ENCODE measurements at regions not wholly inside any gene's neighbourhood (a gene's known extent, or its start where the extent isn't known, plus 50 kb on each side); places are given as distances from the start of the nearest gene placed in this dataset.
A peak's percentile ranks its signal among the peaks of the same experiment; 100 is the strongest.
"Not testable (repeated sequence)": the region's sequence is repeated elsewhere in the genome, so short reads cannot be mapped to it uniquely, and the experiment has no call there.

DNA sequence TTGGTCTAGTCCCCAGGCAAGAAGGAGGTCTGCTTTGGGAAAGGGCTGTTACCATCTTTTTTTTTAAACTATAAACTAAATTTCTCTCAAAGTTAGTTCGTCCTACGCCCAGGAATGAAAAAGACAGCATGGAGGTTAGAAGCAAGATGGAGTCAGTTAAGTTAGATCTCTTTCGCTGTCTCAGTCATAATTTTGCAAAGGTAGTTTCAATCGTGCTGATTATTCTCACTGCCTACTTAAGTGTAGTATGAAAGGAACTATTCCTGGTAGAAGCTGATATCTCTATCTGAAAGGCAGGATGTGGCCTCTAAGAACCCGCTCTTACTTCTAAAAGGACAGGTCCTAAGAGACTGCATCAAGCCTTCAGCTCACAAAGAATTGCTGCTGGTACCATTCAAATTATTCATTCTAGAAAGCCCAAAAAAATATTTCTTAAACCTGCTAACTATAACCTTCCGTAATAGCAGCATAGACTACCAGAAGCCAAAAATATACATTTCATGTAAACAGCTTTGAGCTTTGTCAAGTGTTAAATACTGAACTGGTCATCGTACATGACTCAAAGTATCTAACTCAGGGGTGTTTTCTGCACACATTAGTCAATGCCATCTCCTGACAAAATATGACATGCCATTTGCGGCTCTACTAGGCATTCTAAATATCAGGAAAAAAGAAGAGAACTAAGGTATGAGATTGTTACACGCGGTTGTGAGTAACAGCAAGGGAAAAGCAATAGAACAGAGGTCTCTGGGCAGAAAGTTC, 96.0 kb upstream of the CCDC80 start:
- DNase-seq (ENCODE audit: low spot score), result no peak

DNA sequence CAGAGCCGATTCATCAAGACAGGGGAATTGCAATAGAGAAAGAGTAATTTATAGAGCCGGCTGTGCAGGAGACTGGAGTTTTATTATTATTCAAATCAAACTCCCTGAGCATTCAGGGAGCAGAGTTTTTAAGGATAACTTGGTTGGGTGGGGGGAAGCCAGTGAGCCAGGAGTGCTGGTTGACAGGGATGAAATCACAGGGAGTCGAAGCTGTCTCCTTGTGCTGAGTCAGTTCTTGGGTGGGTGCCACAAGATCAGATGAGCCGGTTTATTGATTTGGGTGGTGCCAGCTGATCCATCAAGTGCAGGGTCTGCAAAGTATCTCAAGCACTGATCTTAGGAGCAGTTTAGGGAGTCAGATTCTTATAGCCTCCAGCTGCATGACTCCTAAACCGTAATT, 95.4 kb upstream of the CCDC80 start:
- DNase-seq (ENCODE audit: low spot score), result no peak

DNA sequence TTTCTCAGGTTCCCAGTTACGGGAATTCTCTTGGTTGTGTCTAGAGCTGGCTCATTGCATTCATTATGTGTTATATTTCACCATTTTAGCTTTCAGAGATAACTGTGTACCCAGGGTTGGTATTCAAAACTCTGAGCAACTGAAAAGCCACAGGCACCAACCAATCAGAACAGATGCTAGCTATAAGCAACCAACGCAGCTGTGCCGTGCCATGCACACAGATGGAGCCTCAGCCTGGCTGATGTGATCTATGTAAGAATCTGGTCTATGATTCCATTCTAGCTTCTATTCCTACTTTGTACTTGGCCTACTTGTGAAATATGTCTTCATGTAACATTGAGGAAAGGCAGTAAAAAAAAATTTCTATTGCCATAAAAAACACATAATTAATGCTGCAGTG, 95.0 kb upstream of the CCDC80 start:
- peak; percentile 24 for DNase-seq (ENCODE audit: low spot score)

DNA sequence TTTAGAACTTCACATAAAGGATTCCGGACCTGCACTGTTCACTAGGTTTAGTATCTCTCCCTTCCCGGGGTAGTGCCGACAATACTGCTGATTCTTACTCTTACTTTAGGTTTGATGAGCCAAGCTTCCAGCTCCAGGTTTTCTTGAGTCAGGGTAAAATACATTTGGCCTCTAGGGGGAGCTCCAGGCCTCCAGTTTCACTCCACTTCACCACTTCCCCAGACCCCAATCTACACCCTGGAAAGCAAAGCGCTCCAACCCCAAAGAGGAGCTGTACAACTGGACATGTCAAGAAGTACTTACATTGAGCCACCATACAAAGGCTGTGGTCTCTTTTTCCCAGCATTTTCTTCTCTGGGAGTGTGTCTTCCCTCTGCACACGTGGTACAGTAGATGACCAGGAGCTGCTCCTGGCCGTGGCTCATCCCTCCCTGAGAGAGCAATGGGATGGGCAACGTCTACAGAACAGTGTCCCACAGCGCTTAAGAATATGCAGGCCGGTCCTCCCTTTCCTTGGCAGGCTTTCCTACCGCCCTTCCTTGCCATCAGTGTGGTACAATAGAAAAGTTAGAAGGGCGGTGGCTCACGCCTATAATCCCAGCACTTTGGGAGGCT, 93.9 kb upstream of the CCDC80 start:
- DNase-seq (ENCODE audit: low spot score), result peak; percentile 81

DNA sequence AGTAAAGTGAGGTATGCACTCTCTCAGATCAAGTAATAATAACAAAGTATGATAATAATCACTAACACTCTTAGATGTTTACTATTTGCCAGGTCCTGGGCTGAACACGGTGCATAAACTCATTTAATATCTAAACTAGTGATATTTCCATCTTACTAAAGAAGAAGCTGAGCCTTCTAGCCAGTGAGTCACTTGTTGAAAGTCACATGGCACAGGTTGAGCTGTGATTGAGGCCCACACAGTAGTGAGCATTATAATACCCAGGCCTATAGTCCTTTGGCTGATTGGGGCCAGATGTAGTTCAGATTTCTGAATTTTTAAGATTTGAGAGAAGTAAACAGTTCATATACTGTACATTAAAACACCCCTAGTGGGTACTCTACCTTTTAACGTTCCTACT, 93.2 kb upstream of the CCDC80 start:
- no peak for DNase-seq (ENCODE audit: low spot score)

DNA sequence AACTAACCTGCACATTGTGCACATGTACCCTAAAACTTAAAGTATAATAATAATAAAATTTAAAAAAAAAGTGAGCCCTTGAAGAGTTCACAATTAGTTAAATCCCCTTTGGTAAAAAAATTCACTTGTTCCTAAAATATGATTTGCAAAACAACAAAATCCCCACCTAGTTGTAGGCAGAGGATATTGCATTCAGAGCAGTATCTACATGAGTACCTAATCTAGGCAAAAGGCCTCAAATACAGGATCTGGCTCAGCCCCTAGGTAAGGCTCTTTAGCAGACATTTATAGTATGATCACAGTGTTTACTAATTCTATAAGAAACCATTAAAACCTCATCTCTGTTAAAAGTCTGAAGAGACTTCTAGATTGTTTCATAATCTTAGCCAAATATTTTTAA, 89.3 kb upstream of the CCDC80 start:
- peak; percentile 7 for DNase-seq (ENCODE audit: low spot score)

DNA sequence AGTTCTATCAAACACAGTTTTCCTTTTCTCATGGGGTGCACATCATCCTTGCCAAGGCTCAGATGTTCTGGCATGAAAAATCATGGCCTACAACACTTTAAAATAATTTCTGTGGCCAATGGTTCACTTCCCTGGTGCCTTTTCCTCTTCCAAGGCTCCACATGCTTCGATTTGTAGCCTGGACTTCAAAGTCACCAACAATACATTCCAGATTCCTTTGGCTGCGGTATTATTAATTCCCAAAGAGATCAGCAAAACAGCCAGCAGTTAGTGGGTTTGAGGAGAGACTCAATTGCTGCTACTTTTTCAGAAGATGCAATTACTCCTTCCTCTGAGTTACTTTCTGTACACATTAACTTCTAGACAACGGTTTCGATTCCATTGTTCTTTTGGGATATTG, 80.3 kb upstream of the CCDC80 start:
- DNase-seq (ENCODE audit: low spot score), result no peak

DNA sequence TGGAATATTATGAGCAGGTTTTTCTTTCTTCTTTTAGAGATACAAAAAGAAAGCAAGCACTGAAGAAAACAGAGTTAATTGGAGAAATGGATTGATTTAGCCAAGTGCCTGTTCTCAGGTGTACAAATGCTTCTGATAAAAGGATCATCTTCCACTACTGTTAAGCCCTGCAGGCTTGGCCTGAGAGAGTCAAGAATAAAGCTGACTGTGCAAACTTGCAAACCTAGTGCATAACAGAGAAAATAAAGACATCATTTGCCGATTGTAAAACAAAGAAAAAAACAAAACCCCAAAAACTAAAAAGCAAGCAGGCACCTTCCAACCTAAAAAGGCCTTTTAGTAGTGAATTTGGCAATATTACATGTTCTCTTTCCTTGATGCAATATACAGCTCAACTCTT, 78.0 kb upstream of the CCDC80 start:
- no peak for DNase-seq (ENCODE audit: low spot score)

DNA sequence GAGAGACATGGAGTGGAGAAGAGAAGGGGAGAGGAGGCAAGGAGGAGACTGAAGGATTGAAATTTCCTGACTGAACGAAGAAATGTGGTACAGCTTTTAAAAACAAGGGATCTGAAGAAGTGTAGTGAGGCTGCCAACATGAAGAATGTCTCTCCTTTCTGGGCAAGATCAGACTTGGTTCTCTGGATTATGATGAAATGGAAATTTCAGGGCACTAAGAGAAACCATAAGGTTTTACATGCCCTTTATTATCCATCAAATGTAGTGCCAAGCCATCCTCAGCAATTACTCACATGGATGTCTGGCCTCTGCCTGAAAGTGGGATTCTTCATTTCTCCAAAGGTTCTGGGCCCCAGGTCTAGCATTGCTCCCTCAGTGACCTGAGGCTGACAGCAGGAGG, 77.6 kb upstream of the CCDC80 start:
- DNase-seq (ENCODE audit: low spot score), result no peak

DNA sequence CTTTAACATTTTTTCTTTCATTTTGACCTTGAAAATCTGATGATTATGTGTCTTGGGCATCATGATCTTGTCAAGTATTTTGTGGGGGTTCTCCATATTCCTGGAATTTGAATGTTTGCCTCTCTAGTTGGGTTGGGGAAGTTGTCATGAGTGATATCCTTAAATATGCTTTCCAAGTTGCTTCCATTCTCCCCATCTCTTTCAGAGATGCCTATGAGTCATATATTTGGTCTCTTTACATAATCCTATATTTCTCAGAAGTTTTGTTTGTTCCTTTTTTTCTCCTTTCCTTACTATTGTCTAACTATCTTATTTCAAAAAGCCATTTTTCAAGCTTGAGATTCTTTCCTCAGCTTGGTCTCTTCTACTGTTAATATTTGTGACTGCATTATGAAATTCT, 69.0 kb upstream of the CCDC80 start:
- no peak for DNase-seq (ENCODE audit: low spot score)

DNA sequence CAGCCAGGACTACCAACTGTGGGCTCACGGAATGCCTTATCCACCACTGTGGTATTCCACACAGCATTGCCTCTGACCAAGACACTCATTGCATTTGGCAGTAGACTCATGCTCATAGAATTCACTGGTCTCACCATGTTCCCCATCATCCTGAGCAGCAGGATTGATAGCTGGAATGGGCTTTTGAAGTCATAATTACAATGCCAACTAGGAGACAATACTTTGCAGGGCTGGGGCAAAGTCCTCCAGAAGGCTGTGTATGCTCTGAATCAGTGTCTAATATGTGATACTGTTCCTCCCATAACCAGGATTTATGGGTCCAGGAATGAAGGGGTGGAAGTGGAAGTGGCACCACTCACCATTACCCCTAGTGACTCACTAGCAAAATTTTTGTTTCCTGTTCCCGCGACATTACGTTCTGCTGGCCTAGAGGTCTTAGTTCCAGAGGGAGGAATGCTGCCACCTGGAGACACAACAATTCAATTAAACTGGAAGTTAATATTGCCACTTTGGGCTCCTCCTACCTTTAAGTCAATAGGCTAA, 58.6 kb upstream of the CCDC80 start:
- DNase-seq (ENCODE audit: low spot score), result no peak

DNA sequence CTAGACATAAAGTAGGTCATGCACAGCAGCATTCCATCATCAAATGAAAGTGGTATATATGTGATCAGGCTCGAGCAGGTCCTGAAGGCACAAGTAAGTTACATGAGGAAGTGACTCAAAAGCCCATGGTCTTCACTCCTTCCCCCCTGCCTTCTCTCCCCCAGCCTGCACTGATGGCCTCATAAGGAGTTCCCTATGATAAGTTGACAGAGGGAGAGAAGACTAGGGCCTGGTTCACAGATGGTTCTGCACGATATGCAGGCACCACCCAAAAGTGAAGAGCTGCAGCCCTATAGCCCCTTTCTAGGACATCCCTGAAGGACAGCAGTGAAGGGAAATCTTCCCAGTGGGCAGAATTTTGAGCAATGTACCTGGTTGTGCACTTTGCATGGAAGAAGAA, 57.5 kb upstream of the CCDC80 start:
- not testable (repeated sequence) for DNase-seq (ENCODE audit: low spot score)

DNA sequence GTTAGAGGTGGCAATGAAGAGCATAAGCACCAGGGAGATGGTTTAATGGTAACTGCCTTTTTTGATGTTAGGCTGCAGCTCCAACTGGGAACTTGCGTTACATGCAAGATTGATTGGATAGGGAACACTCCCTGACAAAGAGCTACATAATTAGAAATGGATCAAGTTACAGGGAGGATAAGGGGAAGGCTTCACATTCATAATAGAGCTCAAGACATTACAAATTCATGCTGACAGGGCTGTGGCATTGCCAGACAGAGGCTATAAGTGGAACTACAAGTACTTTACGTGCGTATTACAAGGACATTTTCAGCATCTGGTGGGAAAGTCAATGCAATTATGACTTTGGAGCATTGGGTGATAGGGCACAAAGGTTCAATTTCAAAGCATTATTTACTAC, 55.3 kb upstream of the CCDC80 start:
- DNase-seq (ENCODE audit: low spot score), result not testable (repeated sequence)

DNA sequence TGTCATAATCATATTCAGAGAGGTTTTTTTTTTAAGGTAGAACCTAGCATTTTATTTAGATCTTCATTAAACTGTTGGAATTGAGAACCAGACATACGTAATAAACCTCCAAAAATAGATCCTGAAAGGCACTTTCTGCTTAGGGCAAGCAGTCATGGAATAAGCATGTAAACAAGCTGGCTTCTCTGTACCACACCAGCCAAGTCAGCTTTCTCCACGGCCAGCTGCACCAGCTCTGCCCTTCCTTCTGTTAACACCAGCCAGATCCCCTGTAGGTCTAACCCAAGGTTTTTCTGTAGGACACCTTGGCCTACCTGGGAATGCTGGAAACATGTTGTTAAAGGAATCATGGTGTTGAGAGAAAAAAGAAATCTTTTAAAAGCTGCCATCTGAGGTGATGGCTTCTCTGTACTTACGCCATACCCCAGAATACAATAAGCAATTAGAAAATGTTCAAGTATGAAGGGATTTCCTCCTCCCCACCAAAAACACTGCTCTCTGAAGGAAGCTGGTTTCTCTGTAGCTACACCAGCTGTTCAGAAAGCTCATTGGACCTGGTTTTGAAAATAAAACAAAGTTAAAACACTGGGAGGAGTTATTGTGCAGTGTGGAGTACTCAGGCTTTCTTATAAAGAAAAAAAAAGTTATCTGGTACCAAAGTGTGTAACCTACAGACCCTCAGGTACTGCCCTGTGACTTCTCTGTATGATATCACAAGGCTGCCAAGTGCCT, 54.6 kb upstream of the CCDC80 start:
- DNase-seq (ENCODE audit: low spot score), result not testable (repeated sequence)

DNA sequence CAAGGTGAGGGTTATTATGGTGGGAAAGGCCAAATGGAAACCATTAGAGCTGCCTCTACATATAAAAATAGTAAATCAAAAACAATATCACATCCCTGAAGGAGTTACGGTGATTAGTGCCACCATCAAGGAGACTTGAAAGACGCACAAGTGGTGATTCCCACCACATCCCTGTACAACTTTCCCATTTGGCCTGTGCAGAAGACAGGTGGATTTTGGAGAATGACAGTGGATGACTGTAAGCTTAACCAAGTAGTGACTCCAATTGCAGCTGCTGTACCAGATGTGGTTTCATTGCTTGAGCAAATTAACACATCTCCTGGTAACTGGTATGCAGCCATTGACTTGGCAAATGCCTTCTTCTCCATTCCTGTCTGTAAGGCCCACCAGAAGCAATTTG, 54.0 kb upstream of the CCDC80 start:
- not testable (repeated sequence) for DNase-seq (ENCODE audit: low spot score)

DNA sequence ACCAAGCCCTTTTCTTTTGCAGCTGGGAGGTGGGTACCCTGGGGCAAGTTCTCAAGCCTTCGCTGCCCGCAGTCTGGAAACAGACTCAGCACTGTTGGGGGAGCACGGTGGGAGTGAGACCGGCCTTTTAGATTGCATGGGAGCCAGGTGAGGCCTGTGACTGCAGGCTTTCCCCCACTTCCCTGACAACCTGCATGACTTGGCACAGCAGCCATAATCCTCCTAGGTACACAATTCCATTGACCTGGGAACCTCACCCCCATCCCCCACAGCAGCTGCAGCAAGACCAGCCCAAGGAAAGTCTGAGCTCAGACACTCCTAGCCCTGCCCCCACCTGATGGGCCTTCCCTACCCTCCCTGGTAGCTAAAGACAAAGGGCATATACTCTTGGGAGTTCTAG, 52.2 kb upstream of the CCDC80 start:
- no peak for DNase-seq (ENCODE audit: low spot score)
